ENCODE measurements at regions not wholly inside any gene's neighbourhood (a gene's known extent, or its start where the extent isn't known, plus 50 kb on each side); places are given as distances from the start of the nearest gene placed in this dataset.

DNA sequence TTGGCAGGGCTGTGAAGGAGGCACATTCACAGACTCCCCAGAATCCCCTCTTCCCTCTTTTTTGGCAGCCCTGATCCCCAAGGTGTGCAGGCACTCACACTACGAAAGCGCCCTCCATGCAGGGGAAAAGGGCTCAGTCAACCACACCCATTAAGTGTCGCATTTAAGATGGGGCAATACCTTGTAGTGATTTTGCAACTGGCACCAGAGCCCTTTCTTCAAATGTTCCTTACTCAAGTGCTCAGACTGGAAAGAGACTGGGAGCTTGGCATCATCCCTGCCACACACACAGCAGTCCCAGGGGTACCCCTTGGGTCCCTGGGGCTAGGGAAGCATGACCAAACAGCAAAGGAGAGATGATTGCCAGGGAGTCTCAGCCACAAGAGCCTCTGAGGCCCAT is 190.1 kb downstream of the HAUS1 start:
- DNase-seq (ENCODE audit: low spot score), result no peak

DNA sequence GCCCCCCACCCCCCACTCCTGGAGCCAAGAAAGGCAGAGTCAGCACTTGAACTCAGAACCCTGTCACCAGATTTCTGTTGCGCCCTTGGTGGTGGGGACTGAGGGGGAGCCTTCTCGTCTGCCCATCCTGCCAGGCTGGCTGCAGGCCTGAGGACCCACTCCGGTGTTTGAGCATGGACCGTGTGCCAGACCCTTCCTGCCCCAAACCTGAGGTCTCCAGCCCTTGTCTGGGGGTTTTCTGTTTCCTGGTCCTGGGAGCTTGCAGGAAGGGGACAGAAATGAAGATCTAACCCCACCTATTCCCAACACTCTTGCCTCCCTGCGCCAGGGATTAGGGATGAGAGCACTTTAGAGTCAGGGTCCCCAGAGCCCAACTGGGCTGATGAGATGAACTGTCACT is 190.6 kb downstream of the HAUS1 start:
- DNase-seq (ENCODE audit: low spot score), result no peak

DNA sequence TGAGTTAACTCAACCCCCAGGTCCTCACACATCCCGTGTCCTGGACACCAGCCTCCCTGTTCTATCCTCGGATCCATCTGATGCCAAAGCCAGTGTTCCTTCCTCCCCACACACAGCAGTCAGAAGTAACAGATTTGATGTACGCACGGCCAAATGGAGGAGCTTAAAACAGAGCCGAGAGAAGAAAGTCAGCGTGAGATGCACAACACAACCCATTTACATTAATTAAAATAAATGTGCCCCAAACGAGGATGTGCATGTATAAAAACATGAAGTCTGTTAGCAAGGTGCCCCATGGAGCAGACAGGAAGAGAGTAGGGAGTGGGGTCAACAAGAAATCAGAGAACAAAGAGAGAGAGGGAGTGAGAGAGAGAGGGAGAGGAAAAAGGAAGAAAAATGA is 191.2 kb downstream of the HAUS1 start:
- DNase-seq (ENCODE audit: low spot score), result no peak

DNA sequence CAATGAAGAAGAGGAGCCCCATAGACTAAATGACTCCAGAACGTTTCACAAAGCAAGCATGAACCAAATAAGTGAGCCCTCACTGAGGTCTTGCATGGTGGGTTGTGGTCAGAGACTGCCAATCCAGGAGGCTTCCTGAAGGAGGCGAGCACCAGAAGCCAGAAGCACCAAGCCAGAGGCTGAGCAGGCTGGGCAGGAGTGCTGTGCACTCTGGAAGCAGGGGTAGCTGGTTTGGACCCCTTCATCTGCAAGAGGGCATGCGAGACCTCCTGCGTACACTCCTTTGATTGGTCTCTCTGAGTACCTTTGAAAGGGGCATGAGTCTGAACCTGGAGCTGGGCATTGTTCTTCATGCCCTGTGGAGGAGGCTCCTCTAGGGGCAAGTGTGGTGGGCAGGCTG is 192.5 kb downstream of the HAUS1 start:
- DNase-seq (ENCODE audit: low spot score), result no peak

DNA sequence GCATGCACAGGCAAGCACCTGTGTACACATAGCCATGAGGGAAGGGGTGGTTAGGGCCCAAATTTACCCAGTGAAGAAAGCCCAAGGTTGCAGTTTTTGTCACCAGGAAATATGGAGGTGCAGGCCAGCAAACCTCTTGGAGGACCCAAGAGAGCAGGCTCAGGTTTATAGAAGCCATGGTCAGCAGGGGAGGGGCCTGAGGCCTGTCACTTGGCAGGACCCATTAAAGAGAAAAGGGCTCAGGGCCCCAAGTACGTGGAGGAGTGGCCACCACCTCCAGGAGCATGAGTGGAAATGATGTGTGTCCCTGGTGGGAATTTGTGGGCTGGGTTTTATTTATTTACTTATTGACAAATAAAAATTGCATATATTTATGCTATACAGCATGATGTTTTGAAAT is 192.9 kb downstream of the HAUS1 start:
- DNase-seq (ENCODE audit: low spot score), result no peak

DNA sequence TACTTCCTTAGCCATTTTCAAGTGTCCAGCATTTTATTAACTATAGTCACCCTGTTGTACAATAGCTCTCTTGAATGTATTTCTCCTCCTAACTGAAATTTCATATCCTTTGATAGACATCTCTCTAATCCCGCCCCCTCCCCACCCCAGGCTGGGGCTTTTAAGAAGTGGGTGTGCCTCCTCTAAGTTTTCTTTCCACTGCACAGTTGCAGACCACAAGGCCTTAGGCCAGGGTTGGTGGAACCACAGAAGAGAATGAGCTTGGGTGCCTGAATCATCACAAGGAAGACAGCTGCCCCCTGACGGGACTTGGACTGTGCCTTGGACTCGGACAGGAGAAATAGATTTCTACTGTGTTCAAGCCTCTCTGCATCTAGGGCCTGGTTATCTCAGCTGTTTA is 193.4 kb downstream of the HAUS1 start:
- DNase-seq (ENCODE audit: low spot score), result no peak

DNA sequence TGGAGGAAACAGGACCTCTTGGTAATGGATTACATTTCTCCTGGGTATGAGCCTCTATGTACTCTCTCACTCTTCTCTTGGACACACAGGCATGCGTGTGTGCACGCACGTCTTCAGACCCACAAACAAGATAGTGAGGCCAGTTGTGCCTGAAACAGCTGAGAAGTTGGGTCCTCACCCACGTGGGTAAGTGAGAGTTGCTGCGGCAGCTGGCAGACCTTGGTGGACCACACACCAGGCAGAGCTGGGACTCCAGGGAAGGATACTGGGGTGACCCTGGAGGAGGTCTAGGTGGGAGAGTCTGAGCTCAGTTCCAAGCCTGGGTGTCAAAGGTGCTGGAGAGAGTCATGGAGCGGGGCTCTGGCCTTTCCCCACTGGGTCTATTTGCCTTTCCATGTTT is 194.3 kb downstream of the HAUS1 start:
- no peak for DNase-seq (ENCODE audit: low spot score)

DNA sequence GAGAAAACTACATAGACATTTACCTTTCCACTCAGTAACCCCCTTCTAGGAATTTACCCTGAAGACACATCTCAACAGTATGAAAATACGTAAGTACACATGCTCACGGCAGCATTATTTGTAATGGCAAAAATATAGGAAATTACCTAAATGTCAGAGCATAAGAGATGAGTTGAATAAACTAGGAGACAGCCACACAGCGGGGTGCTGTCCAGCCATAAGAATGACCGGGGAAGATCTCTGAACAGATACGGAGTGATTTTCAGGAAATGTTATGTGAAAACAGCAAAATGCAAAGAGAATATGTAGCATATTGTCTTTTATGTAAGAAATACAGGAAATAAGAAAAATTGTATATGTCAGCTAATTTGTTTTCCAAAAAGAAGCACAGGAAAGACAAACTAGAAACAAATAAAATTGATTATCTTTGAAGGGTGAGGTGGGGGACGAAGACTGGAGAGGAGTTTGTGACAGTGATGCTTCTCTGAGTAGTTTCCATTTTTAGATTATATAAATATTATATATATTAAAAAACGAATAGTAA is 195.4 kb downstream of the HAUS1 start:
- DNase-seq (ENCODE audit: low spot score), result no peak

DNA sequence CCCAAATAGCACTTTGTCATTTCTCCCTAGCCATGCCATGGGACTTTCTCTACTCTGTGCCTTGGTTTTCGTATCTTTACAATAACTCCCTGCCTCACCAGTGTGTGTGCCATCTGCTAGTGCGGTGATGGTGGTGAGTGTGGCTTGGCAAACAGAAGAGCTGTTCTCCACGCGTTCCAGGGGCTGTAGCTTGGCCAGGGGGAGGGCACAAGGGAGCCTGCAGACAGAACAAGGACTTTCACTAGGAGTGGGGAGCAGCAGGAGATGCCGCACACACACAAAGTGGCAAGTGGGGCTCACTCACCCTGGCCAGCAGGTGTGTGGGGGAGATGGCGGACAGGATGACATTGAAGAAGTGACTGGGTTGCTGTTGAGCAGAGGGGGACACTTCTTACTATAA is 196.9 kb downstream of the HAUS1 start:
- DNase-seq (ENCODE audit: low spot score), result no peak

DNA sequence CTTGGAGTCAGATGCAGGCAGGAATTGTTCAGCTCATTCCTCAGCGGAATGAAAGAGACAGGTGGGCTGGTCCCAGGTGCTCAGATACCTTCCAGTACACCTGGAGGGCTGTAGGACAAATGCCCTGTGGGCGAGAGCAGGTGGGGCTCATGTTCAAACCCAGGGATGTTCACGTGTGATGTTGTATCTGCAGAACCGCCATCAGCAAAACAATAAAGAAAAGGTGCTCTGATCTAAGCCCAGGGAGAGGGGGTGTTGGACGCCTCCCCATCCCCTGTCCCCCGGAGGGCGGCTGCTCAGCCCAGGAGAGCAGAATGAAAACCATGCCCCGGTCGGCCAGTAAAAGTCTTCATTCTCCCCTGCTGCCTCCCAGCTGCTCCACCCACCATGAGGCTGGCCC is 197.4 kb downstream of the HAUS1 start:
- no peak for DNase-seq (ENCODE audit: low spot score)

DNA sequence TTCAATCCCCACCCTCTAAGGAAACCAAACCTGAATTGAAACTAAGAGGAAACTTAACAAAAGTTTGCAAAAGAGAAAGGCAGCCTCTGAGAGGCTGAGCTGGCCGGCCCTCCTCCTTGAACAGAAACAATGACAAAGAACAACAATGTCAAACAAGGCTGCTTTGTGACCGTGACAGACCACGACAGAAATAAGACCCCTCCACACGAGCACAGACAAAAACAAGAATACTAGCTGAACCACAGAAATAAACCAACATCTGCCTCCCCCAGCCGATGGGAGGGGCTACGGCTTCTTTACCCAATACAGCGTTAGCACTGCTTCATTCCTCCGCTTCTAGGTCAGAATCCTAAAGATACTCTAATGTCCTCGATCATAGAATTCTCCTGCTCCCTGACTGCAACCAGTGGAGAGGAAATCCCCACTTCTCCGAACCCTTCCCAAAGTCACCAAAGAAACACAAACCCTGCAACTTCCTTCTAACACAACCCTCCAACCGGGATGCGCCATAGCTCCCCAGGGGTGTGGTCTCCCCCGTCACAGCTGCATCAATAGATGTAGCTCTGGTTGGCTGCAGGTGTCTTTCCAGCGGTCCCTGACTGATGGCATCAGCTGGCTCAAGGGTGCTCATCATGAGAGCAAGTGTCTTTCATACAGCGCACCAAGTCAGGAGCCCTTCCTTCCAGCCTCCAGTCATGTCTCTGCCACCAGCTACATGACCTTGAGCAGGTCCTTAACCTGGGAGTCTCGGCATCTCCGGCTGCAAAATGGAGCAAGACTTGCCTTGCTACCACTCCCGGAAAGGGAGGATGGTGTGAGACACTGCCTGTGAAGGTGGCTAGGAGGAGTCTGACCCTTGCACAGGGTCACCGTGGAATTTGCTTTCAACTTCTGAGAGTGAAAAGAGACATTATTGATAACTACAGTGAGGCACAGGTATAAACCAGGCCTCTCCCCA is 198.6 kb downstream of the HAUS1 start:
- no peak for DNase-seq (ENCODE audit: low spot score)

DNA sequence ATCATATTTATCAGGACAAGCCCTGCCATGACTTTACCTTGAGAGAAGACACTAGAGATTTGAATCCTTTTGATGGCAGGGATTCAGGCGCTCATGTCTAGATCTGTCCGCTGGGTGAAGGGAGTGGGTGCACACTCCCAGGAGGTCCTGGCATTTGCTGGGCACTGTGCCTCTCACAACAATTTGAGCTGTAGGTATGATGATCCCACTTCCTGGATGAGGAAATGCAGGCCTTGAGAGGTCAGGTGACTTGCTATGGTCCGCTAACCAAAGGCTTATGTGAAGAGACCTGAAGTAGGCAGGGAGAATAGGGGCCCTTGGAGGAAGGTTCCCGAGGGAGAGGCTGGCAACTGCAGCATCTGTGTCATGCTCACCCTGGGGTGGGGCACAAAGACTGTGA is 206.1 kb downstream of the HAUS1 start:
- DNase-seq (ENCODE audit: low spot score), result no peak

DNA sequence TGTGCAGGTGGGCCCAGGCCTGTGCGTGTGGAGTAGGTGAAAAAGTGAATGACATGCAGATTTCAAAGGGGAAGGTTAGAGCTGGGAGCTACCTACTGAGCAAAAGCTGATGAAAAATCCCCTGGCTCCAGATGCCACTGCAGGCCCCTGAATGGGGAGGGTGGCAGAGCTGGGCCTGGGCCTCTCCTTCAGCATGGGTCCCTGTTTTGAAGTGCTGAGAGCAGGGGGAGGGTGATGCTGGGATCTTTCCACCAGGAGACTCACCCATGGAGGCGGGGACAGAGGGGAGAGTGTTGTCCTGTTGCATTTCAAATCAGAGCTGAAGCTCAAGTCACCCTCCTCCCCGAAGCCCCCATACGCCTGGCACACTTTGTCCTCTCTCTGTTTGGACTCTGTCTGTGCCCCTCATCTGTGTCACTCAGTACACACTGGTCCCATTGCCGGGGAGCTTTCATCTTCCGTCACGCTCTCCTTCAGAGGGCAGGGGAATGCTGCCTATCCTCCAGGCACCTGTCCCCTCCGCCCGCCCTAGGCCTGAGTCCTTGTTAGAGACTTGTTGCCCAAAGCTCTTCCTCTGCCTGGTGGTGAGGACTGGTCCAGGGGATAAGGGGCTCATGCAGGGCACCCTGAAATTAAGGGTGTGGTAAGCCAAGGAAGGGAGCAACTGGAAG is 206.6 kb downstream of the HAUS1 start:
- no peak for DNase-seq (ENCODE audit: low spot score)

DNA sequence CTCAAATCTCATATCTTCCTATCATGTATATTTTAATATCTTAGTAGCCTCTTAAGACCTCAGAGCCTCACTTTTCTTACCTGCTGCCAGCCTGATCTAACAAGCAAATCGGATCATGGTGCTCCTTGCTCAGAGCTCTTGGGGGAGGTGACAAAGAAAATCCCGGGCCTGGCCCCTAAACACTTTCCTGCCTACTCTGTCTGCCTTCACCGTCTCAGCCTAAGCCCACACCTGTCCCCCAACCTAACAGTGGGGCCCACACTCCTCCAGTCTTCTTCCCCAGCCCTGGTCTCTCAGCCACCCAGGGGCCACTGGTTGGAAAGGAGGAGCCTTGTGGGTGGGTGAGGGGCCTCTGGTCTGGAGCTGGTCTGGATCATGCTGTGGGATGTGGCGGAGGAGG is 207.3 kb downstream of the HAUS1 start:
- no peak for DNase-seq (ENCODE audit: low spot score)

DNA sequence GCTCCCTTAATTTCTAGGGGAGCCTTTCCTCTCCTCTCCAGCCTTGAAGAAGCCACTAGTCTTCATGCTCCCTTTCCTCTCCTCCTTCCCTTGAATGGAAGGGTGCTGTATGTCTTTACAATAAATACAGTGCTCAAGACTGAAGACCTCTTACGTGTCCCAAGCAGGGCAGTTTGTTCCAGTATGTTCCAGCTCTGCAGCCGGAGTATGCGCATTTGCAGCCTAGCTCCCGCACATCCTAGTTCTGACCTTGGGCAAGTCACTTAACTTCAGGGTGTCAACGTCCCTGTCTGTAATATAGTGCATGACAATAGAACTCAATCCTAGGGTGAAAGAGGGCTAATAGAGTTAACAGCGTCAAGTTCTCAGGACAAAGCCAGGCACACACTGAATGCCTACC is 208.0 kb downstream of the HAUS1 start:
- DNase-seq (ENCODE audit: low spot score), result no peak

DNA sequence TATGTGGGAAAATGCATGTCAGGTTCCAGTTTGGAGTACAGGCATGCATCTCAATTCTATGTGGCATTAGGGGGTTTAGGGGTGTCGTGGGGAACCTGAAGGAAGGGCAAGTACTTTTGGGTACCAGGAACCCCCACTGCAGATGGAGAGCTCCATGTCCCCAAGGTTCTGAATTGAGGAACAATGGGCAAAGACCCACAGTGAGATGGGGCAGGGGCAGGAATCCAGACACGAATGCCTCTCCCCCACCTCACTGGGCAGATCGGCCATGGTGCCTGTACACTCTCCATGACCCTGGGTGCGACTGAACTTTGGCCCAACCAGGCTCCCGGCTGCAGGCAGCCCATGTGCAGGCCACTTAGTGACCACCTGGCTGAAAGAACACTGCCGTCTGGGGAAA is 209.3 kb downstream of the HAUS1 start:
- DNase-seq (ENCODE audit: low spot score), result no peak

DNA sequence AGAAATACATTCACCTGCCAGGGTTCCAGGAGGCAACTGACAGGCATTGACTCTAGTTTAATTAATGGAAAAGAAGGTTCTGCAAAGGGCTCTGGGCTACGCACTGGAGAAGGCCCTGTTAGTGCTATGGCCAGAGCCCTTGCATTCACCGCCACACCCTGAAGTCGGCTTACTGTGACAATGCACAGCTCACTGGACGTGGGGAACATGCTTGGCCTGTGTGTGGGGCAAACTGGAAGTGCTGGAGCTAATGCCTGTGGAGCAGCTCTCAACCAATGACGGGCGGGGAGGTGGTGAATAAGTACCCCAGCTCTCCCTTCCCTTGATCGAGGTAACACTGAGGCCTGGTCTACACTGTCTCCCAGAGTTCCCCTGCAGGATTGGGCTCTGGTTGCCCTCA is 209.8 kb downstream of the HAUS1 start:
- DNase-seq (ENCODE audit: low spot score), result no peak

DNA sequence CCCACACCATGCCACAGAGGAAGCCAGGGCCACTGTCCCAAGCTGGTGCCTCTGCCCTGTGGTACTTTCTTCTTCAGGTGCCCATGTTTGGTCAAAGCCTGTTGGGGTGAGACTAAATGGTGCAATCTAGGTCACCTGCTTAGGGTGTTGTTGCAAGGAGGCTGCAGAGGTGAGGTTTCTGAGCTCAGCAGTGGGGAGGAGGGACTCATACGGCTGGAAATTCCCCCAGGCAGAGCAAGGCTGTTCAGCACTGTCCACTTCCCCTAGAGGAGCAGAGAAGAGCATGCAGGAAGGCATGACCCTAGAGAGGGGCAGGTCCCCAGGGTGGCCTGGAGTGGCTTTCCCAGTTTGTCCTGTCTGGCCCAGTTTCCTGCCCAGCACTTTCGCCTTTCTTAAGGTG is 211.0 kb downstream of the HAUS1 start:
- no peak for DNase-seq (ENCODE audit: low spot score)

DNA sequence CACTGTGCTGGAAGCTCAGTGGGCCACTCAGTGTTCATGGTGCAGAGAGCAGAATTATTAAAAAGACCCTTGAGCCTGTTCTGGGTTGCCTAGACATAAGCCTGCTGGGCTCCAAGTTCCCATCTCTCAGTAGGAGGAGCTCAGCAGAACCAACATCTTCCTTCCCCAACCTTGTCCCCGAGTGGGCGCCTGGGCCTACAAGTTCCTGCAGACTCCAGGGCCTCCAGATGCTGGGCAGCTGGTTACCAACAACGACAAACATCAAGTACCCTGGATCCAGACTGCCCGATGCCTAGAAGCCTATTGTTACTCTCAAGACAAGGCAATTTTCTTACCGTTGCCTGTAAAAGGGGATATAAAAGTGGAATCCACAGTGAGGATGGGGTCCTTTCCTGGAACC is 214.2 kb downstream of the HAUS1 start:
- no peak for DNase-seq (ENCODE audit: low spot score)

DNA sequence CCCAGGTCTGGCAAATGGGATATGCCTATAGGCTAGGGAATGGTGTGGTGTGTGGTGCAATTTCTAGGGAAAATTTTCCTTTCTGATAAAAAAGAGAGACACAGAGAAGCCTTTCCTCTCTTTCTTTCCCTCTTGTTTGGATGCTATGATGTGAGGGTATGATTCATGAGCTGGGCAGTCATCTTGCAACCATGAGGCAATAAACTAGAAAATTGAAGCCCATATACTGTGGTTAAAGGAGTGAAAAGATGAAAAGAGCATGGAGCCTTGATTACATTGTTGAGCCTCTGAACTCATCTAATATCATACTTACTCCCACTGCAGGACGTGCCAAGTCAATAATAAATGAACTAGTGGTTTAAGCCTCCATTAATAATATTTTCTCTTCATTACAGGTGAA is 215.6 kb downstream of the HAUS1 start:
- DNase-seq (ENCODE audit: low spot score), result no peak

DNA sequence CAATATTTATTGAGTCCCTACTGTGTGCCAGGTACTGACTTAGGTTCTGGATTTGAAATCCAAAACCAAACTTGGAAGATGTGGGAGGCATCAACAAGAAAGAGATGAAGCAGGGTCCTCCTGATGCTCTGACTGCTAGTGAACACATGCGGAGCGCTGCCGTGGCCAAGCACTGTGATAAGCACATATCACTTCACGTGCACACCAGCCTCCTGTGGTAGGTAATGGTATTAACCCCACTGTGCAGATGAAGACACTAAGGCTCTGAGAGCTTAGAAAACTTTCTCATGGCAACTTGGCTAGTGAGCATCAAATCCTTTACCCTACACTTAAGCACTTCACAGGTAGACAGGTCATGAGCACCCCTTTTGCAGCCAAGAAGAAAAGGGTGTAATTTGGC is 216.1 kb downstream of the HAUS1 start:
- DNase-seq (ENCODE audit: low spot score), result peak; percentile 18

DNA sequence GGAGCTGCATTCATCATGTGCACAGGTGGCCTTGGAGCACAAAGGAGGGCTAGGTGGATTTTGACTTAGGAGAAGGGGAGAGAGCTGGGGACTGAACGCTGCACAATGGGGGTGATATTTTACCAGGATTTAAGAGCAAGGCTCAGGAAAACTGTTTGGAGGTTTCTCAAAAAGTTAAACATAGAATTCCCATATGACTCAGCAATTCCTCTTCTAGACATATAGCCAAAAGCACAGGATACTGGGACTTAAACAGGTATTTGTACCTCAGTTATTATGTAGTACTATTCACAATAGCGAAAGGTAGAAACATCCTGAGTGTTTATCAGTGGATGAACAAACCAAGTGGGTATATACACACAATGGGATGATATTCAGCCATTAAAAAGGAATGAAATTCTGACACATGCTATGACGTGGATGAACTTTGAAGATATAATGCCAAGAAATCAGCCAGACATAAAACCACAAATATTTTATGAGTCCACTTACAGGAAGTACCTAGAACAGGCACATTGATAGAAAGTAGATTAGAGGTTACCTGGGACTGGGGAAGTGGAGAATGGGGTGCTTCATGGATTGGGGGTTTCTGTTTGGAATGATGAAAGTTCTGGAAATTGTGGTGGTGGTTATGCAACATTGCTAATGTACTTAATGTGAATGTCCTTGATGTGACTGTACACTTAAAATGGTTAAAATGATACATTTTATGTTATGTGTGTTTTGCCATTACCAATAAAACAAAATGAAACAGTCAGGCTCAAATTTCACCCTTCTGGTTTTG is 216.9 kb downstream of the HAUS1 start:
- DNase-seq (ENCODE audit: low spot score), result no peak

DNA sequence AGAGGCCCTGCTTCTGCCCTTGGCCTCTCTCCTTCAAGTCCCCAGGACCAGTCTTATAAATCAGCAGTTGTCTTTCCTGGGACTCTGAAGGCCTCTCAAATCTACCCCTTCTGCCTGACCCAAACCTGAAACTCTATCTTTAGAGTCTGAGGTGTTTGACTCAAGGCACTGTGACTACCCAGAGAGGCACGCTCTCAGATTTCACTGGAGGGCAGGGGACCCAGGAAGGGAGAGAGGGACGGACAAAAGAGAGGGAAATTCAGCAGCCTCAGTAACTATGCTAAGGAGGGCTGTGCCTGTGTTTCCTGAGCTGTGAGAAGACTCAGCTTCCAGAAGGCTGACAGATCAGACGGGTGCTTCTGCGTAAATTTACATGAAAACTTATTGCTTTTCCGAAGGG is 217.8 kb downstream of the HAUS1 start:
- DNase-seq (ENCODE audit: low spot score), result no peak

All from NAMALWA (cell line).